GM12892 (cell line): ENCODE measurements at regions not wholly inside any gene's neighbourhood (a gene's known extent, or its start where the extent isn't known, plus 50 kb on each side); places are given as distances from the start of the nearest gene placed in this dataset.
"Not testable (repeated sequence)": the region's sequence is repeated elsewhere in the genome, so short reads cannot be mapped to it uniquely, and the experiment has no call there.

Experiments
- POLR2A ChIP-seq: IDR thresholded peaks from 2 replicates; pipeline ENCODE4 v1.6.1; 2011; ENCODE audit warnings: low read depth, low read length, control low read depth
- POLR2AphosphoS5 ChIP-seq: IDR thresholded peaks from 2 replicates; pipeline ENCODE4 v1.6.1; 2011; ENCODE audit warnings: low read depth, low read length, control low read depth

DNA sequence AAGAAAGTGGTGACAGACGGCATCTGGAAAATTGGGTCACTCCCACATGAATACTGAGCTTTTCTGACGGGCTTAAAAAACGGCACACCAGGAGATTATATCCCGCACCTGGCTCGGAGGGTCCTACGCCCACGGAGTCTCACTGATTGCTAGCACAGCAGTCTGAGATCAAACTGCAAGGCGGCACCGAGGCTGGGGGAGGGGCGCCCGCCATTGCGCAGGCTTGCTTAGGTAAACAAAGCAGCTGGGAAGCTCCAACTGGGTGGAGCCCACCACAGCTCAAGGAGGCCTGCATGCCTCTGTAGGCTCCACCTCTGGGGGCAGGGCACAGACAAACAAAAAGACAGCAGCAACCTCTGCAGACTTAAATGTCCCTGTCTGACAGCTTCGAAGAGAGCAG is 966.2 kb upstream of the USP15 start:
- TF ChIP-seq POLR2AphosphoS5, POLR2A: not testable (repeated sequence)
